Uterus (tissue), 2 donors: ENCODE measurements at regions not wholly inside any gene's neighbourhood (a gene's known extent, or its start where the extent isn't known, plus 50 kb on each side); places are given as distances from the start of the nearest gene placed in this dataset.

Experiments used
- CTCF ChIP-seq, 4 experiments: fragments of 200-600 bp in 2 of 4; fragments of 450-650 bp in 2 of 4; sonication (generic) in 2 of 4; IDR thresholded peaks; one replicate each; pipeline ENCODE4 v1.5.1; 2016 to 2019; ENCODE audit warnings: antibody characterized with exemption in 4 of 4, mild to moderate bottlenecking in 2 of 4, moderate library complexity in 1 of 4
- POLR2A ChIP-seq, 2 donors: fragments of 450-650 bp; IDR thresholded peaks; one replicate each; pipeline ENCODE4 v1.6.1; 2016; ENCODE audit warnings: antibody characterized with exemption in 2 of 2, mild to moderate bottlenecking in 1 of 2, moderate library complexity in 1 of 2

DNA sequence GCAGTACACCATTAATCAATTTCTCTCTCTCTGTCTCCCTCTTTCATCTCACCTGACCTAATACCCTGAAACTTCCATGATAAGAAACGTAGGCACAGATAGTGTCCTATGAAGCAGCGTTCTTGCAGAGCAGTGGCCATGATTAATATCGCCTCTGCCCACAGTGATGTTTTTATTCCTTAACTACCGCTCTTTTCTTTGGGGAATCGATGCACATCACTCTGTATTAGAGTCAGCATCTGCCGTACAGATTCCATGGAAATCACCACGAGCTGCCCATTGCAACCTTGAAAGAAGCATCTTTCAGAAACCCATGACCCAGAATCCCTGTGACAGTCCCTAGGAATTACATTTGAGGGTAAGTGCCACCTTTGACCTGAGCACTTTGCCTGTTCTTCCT is 152.0 kb upstream of the ECI2 start:
- TF ChIP-seq CTCF (IDR thresholded peaks at IDR 0.05) = no peak
- TF ChIP-seq POLR2A (IDR thresholded peaks at IDR 0.05) = no peak
